Mesothelial cell of epicardium (in vitro differentiated cells): ENCODE measurements at regions not wholly inside any gene's neighbourhood (a gene's known extent, or its start where the extent isn't known, plus 50 kb on each side); places are given as distances from the start of the nearest gene placed in this dataset.

Source experiments
- DNase-seq, 2 experiments: peaks; one replicate each; pipeline ENCODE4 v3.0.0; 2021; ENCODE audit warnings: low spot score in 2 of 2; ENCODE audit not compliant: unreplicated experiment in 2 of 2
- H3K27ac Mint-ChIP-seq: 2 replicates; pipeline ENCODE4 v1.8.0; 2021; ENCODE audit warnings: mixed read lengths
- H3K27me3 Mint-ChIP-seq: 2 replicates; pipeline ENCODE4 v1.8.0; 2021; ENCODE audit warnings: low read depth, mixed read lengths
- H3K36me3 Mint-ChIP-seq: 2 replicates; pipeline ENCODE4 v1.8.0; 2021; ENCODE audit warnings: mixed read lengths
- H3K4me1 Mint-ChIP-seq: 2 replicates; pipeline ENCODE4 v1.8.0; 2021; ENCODE audit warnings: mixed read lengths
- H3K4me3 Mint-ChIP-seq: 2 replicates; pipeline ENCODE4 v1.8.0; 2021; ENCODE audit warnings: mild to moderate bottlenecking, moderate library complexity, mixed read lengths
- H3K9me3 Mint-ChIP-seq: 2 replicates; pipeline ENCODE4 v1.8.0; 2021; ENCODE audit warnings: mixed read lengths
- TF ChIP-seq, protein P1 (sequence below): fragments of 200-600 bp; sonication (generic); IDR thresholded peaks from one replicate; pipeline ENCODE4 v1.5.0; 2021; ENCODE audit warnings: antibody characterized with exemption; ENCODE audit not compliant: unreplicated experiment

DNA sequence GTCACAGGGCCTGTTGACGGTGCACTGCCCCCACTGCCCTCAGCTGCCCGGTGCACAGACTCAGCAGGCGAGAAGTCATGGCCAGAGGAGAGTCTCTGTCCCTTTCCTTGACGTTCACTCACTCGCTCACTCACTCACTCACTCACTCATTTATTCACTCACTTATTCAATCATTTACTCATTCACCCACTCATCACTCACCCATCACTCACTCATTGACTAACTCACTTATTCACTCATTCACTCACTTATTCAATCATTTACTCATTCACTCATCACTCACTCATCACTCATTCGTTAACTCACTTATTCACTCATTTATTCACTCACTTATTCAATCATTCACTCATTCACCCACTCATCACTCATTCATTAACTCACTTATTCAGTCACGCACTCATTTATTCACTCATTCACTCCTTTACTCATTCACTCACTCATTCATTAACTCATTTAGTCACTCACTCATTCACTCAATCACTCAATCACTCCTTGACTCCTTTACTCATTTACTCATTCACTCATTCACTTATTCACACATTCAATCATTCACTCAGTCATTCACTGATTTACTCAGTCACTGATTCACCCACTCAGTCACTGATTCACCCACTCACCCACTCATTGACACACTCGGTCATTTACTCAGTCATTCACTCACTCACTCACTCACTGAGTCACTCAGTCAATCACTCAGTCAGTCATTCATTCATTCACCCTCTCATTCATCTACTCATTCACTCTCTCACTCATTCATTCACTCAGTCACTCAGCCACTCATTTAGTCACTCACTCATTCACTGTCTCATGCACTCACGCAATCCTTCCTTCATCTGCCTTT, 1193.5 kb downstream of the BRD1 start:
- no peak overlapping the region for H3K4me3 Mint-ChIP-seq
- TF ChIP-seq, protein P1, sequence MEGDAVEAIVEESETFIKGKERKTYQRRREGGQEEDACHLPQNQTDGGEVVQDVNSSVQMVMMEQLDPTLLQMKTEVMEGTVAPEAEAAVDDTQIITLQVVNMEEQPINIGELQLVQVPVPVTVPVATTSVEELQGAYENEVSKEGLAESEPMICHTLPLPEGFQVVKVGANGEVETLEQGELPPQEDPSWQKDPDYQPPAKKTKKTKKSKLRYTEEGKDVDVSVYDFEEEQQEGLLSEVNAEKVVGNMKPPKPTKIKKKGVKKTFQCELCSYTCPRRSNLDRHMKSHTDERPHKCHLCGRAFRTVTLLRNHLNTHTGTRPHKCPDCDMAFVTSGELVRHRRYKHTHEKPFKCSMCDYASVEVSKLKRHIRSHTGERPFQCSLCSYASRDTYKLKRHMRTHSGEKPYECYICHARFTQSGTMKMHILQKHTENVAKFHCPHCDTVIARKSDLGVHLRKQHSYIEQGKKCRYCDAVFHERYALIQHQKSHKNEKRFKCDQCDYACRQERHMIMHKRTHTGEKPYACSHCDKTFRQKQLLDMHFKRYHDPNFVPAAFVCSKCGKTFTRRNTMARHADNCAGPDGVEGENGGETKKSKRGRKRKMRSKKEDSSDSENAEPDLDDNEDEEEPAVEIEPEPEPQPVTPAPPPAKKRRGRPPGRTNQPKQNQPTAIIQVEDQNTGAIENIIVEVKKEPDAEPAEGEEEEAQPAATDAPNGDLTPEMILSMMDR = no peak
- H3K4me1 Mint-ChIP-seq = peaks cover 5% of the 10 kb centered on the region
- H3K36me3 Mint-ChIP-seq = no peaks in the 10 kb centered on the region
- no peaks in the 10 kb centered on the region for H3K9me3 Mint-ChIP-seq
- no peak overlapping the region for H3K27ac Mint-ChIP-seq
- no peak for DNase-seq
- no peaks in the 10 kb centered on the region for H3K27me3 Mint-ChIP-seq

DNA sequence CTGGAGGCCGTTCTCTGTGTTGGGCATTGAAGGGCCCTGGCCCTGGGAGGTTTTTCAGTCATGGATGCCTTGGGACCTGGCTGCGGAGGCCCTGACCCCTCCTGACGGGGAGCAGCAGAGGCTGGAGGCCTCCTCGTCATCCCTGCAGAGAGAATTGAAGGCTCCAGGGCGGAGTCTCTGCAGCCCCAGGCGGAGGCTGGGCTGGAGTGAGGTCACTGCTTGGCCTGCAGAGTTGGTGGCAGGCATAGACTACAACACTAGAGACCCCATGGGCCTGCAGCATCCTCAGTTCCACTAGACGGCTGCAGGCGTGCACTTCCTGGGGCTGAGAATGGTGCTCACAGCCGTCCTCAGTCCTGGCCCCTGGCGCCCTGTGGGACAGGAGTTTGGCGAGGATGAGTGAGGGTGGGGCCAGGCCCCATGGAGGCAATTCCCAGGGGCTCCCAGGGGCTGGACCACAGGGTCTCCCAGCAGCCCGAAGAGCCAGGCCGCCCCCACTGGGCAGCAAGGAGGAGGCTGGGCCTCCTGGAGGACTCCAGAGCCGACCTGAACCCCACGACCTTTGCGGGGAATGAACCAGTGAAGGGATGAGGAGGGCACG, 1194.9 kb downstream of the BRD1 start:
- H3K9me3 Mint-ChIP-seq = no peaks in the 10 kb centered on the region
- no peaks in the 10 kb centered on the region for H3K27me3 Mint-ChIP-seq
- no peak overlapping the region for H3K4me3 Mint-ChIP-seq
- no peak for DNase-seq
- H3K27ac Mint-ChIP-seq = no peak overlapping the region
- TF ChIP-seq, protein P1 = no peak
- H3K36me3 Mint-ChIP-seq = no peaks in the 10 kb centered on the region
- peaks cover 6% of the 10 kb centered on the region for H3K4me1 Mint-ChIP-seq

DNA sequence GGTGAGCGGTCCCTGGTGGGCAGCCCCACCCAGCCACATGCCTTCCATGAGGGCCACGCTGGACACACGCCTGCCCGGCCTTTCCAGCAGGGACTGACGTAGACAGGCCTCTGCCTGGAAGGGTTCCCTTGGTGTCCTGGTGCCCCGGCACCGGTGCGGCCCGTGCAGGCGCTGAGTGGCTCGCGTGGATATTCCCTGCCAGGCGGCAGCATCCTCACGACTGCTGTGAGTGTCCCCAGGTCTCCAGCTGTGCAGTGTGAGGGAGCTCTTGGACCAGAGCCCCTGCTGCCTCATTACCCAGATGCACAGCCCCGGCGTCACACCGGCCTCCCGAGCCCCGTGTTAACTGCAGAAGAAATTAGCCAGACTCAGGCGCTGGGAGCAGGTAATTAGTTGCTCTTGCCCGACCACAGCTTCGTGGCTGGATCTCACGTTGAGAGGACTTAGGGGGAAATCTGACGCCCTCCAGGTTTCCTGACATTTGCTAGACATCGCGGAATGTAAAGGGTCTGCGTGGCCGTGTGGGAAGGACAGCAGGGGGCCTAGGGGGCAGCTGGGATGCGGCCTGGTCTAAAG, 1196.3 kb downstream of the BRD1 start:
- no peaks in the 10 kb centered on the region for H3K36me3 Mint-ChIP-seq
- H3K9me3 Mint-ChIP-seq = no peaks in the 10 kb centered on the region
- H3K4me3 Mint-ChIP-seq = no peak overlapping the region
- no peaks in the 10 kb centered on the region for H3K27me3 Mint-ChIP-seq
- TF ChIP-seq, protein P1 = no peak
- H3K4me1 Mint-ChIP-seq = peaks cover 6% of the 10 kb centered on the region
- no peak for DNase-seq
- no peak overlapping the region for H3K27ac Mint-ChIP-seq

DNA sequence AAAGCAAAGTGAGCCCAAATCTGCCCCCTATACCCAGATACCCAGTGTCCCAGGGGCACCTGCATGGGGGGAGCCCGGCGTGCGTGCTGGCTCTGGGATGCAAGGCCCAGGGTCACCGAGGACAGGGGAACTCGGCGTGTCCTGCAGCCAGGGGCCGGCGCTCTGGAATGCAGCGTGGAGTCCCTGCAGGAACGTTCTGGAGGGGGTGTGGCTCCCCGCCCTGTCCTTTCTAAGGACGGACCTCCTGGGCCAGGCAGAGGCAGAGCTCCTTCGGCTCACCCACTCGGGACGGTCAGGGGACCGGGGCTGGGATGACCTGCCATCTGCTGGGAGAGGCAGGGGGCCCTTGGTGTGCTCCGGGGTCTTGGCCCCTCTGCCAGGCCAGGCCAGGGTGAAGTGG, 1196.8 kb downstream of the BRD1 start:
- no peaks in the 10 kb centered on the region for H3K27me3 Mint-ChIP-seq
- TF ChIP-seq, protein P1 = no peak
- DNase-seq = no peak
- H3K4me3 Mint-ChIP-seq = no peak overlapping the region
- no peaks in the 10 kb centered on the region for H3K9me3 Mint-ChIP-seq
- H3K36me3 Mint-ChIP-seq = no peaks in the 10 kb centered on the region
- H3K27ac Mint-ChIP-seq = no peak overlapping the region
- peaks cover 6% of the 10 kb centered on the region for H3K4me1 Mint-ChIP-seq

DNA sequence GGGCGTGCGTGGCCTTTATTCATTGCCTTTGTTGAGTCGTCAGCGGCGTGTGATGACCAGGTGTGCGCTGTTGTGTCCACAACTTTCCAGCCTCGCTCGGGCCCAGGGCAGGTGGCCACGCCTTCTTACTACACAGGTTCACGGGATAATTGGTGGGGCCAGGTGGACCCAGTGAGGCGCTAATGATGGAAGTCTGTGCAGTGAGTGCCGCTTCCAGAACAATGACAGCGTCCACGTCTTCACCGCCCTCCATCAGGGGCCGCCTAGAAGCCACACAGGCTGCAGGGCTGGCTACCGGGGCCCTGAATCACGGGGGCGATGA, 1197.3 kb downstream of the BRD1 start:
- Mint-ChIP-seq H3K4me3 (no peak overlapping the region), H3K9me3 (no peaks in the 10 kb centered on the region), H3K36me3 (no peaks in the 10 kb centered on the region), H3K27me3 (peaks cover 2% of the 10 kb centered on the region), H3K27ac (no peak overlapping the region), H3K4me1 (peaks cover 6% of the 10 kb centered on the region)
- DNase-seq = no peak
- TF ChIP-seq, protein P1 = no peak
